ENCODE measurements at regions not wholly inside any gene's neighbourhood (a gene's known extent, or its start where the extent isn't known, plus 50 kb on each side); places are given as distances from the start of the nearest gene placed in this dataset.

DNA sequence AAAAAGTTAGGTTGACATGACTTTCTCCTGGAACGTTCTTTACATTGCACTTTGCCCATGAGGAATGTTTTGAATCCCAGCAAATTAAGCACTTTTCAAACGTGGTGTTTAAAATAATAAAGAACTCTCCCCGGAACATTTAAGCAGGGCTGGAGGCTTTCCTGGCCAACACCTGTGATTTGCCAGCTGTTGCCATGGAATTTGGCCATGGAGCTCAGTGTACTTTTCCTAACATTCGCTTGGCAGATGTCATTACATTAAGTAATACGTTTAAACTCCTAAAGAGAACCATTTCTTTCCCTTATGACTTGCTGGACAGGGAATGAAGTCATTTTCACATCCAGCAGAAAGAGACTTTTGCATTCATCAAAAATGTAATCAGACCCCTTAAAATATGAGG is 146.1 kb downstream of the GAS1 start:
- H3K27me3 ChIP-seq (ENCODE audit: low read length), result 0 out of 2 replicates have a peak, but pooled peaks cover 7% of the 10 kb centered on the region
- H3K79me2 ChIP-seq (ENCODE audit: low read length), result no peaks in the 10 kb centered on the region
- H3F3A ChIP-seq (ENCODE audit: low read length, unreplicated experiment), result no peaks in the 10 kb centered on the region
- no peaks in the 10 kb centered on the region for H3K9me2 ChIP-seq (replicated peaks; ENCODE audit: low read length)
- CTCF ChIA-PET, result no interaction called here
- H3K4me3 ChIP-seq (ENCODE audit: low read length), result no peak overlapping the region
- TF ChIP-seq, protein P1, sequence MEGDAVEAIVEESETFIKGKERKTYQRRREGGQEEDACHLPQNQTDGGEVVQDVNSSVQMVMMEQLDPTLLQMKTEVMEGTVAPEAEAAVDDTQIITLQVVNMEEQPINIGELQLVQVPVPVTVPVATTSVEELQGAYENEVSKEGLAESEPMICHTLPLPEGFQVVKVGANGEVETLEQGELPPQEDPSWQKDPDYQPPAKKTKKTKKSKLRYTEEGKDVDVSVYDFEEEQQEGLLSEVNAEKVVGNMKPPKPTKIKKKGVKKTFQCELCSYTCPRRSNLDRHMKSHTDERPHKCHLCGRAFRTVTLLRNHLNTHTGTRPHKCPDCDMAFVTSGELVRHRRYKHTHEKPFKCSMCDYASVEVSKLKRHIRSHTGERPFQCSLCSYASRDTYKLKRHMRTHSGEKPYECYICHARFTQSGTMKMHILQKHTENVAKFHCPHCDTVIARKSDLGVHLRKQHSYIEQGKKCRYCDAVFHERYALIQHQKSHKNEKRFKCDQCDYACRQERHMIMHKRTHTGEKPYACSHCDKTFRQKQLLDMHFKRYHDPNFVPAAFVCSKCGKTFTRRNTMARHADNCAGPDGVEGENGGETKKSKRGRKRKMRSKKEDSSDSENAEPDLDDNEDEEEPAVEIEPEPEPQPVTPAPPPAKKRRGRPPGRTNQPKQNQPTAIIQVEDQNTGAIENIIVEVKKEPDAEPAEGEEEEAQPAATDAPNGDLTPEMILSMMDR (conservative IDR thresholded peaks at IDR 0.05; ENCODE audit: low read depth, low read length), result no peak
- TF ChIP-seq EZH2 (IDR thresholded peaks at IDR 0.05; ENCODE audit: low read length, unreplicated experiment), result no peak
- no peak for TF ChIP-seq EZH2phosphoT487 (IDR thresholded peaks at IDR 0.05; ENCODE audit: borderline replicate concordance, low read length)
- no peaks in the 10 kb centered on the region for H3K4me1 ChIP-seq (ENCODE audit: insufficient read depth, low read length)
- no peak overlapping the region for H2AFZ ChIP-seq (ENCODE audit: low read length)
- no peaks in the 10 kb centered on the region for H3K9me3 ChIP-seq (ENCODE audit: low read length)
- H3K9ac ChIP-seq (ENCODE audit: low read length), result no peak overlapping the region
- no peak overlapping the region for H3K4me2 ChIP-seq (ENCODE audit: low read length)
- intact Hi-C loops (cut with micrococcal nuclease), result no loop called here
- H3K27ac ChIP-seq (ENCODE audit: low read length), result no peak overlapping the region
- POLR2A ChIA-PET (ENCODE audit: unreplicated experiment), result no interaction called here
- BruUV-seq (replicated peaks), result no TSS peak
- no peaks in the 10 kb centered on the region for H4K20me1 ChIP-seq (ENCODE audit: low read length)
- DNase-seq, result no peak
- ATAC-seq, result no peak
- no peaks in the 10 kb centered on the region for H3K36me3 ChIP-seq (ENCODE audit: low read depth, low read length)

GRCh38 chr9:86800681-86801080 is 146.6 kb downstream of the GAS1 start:
- intact Hi-C loops (cut with micrococcal nuclease), result no loop called here
- CTCF ChIA-PET, result no interaction called here
- H3F3A ChIP-seq (ENCODE audit: low read length, unreplicated experiment), result no peaks in the 10 kb centered on the region
- ATAC-seq (no peak), DNase-seq (no peak)
- H3K9me3 ChIP-seq (ENCODE audit: low read length), result no peaks in the 10 kb centered on the region
- peaks cover 9% of the 10 kb centered on the region; the same call in 1 of the 2 replicates for H3K27me3 ChIP-seq (ENCODE audit: low read length)
- H2AFZ ChIP-seq (ENCODE audit: low read length), result no peak overlapping the region
- TF ChIP-seq, protein P1 (conservative IDR thresholded peaks at IDR 0.05; ENCODE audit: low read depth, low read length), result no peak
- TF ChIP-seq EZH2phosphoT487 (IDR thresholded peaks at IDR 0.05; ENCODE audit: borderline replicate concordance, low read length) (no peak), EZH2 (IDR thresholded peaks at IDR 0.05; ENCODE audit: low read length, unreplicated experiment) (no peak)
- no peak overlapping the region for H3K27ac ChIP-seq (ENCODE audit: low read length)
- no peak overlapping the region for H3K9ac ChIP-seq (ENCODE audit: low read length)
- H4K20me1 ChIP-seq (ENCODE audit: low read length), result no peaks in the 10 kb centered on the region
- no peak overlapping the region for H3K4me3 ChIP-seq (ENCODE audit: low read length)
- H3K4me2 ChIP-seq (ENCODE audit: low read length), result no peak overlapping the region
- POLR2A ChIA-PET (ENCODE audit: unreplicated experiment), result no interaction called here
- no TSS peak for BruUV-seq (replicated peaks)
- no peaks in the 10 kb centered on the region for H3K4me1 ChIP-seq (ENCODE audit: insufficient read depth, low read length)
- H3K9me2 ChIP-seq (replicated peaks; ENCODE audit: low read length), result no peaks in the 10 kb centered on the region
- no peaks in the 10 kb centered on the region for H3K36me3 ChIP-seq (ENCODE audit: low read depth, low read length)
- no peaks in the 10 kb centered on the region for H3K79me2 ChIP-seq (ENCODE audit: low read length)

GRCh38 chr9:86798966-86799365 is 148.3 kb downstream of the GAS1 start:
- Histone ChIP-seq H2AFZ (ENCODE audit: low read length) (no peak overlapping the region), H3K36me3 (ENCODE audit: low read depth, low read length) (no peaks in the 10 kb centered on the region), H3K4me2 (ENCODE audit: low read length) (no peak overlapping the region), H3K9me3 (ENCODE audit: low read length) (no peaks in the 10 kb centered on the region), H4K20me1 (ENCODE audit: low read length) (no peaks in the 10 kb centered on the region), H3K9me2 (replicated peaks; ENCODE audit: low read length) (no peaks in the 10 kb centered on the region), H3K27me3 (ENCODE audit: low read length) (peaks cover 15% of the 10 kb centered on the region; the same call in 1 of the 2 replicates), H3K4me3 (ENCODE audit: low read length) (no peak overlapping the region), H3K27ac (ENCODE audit: low read length) (no peak overlapping the region), H3K79me2 (ENCODE audit: low read length) (no peaks in the 10 kb centered on the region), H3K4me1 (ENCODE audit: insufficient read depth, low read length) (no peaks in the 10 kb centered on the region), H3K9ac (ENCODE audit: low read length) (no peak overlapping the region), H3F3A (ENCODE audit: low read length, unreplicated experiment) (no peaks in the 10 kb centered on the region)
- TF ChIP-seq EZH2 (IDR thresholded peaks at IDR 0.05; ENCODE audit: low read length, unreplicated experiment) (no peak), EZH2phosphoT487 (IDR thresholded peaks at IDR 0.05; ENCODE audit: borderline replicate concordance, low read length) (no peak)
- TF ChIP-seq, protein P1 (conservative IDR thresholded peaks at IDR 0.05; ENCODE audit: low read depth, low read length), result no peak
- intact Hi-C loops (cut with micrococcal nuclease), result no loop called here
- BruUV-seq (replicated peaks), result no TSS peak
- ChIA-PET POLR2A (ENCODE audit: unreplicated experiment) (no interaction called here), CTCF (no interaction called here)
- ATAC-seq (no peak), DNase-seq (no peak)

All from PC-3 (cell line).